ENCODE measurements at regions not wholly inside any gene's neighbourhood (a gene's known extent, or its start where the extent isn't known, plus 50 kb on each side); places are given as distances from the start of the nearest gene placed in this dataset.

DNA sequence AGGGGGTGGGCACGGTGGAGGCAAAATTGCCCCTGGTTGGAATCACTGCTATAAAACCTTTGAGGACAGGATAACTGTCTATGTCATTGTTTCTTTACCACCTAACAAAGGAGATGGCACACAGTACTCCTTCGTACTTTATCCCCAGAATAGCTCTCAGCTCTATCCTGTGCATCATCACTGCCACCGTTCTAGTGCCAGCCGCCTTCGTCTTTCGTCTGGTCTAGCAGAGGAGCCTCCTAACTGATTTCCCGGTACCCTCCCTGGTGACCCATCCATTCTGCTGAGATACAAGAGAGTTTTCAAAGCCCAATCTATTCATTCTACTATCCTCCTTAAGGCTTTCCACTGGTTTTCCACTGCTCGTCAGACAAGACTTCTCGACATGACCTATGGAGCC, 67.9 kb upstream of the PRICKLE2 start:
- ChIA-PET POLR2A (ENCODE audit: low non-redundant PET) (no interaction called here), CTCF (no interaction called here)
- H3K9me3 ChIP-seq (ENCODE audit: low read depth, low read length, poor library complexity, severe bottlenecking): no peaks in the 10 kb centered on the region
- no peak overlapping the region for H3K4me3 ChIP-seq (ENCODE audit: low read depth, low read length, poor library complexity, severe bottlenecking)
- no peak for TF ChIP-seq EZH2 (IDR thresholded peaks at IDR 0.05; ENCODE audit: borderline replicate concordance, low read depth, low read length, poor library complexity, severe bottlenecking)
- TF ChIP-seq, protein P1, sequence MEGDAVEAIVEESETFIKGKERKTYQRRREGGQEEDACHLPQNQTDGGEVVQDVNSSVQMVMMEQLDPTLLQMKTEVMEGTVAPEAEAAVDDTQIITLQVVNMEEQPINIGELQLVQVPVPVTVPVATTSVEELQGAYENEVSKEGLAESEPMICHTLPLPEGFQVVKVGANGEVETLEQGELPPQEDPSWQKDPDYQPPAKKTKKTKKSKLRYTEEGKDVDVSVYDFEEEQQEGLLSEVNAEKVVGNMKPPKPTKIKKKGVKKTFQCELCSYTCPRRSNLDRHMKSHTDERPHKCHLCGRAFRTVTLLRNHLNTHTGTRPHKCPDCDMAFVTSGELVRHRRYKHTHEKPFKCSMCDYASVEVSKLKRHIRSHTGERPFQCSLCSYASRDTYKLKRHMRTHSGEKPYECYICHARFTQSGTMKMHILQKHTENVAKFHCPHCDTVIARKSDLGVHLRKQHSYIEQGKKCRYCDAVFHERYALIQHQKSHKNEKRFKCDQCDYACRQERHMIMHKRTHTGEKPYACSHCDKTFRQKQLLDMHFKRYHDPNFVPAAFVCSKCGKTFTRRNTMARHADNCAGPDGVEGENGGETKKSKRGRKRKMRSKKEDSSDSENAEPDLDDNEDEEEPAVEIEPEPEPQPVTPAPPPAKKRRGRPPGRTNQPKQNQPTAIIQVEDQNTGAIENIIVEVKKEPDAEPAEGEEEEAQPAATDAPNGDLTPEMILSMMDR (conservative IDR thresholded peaks at IDR 0.05; ENCODE audit: low read depth, low read length): no peak
- H3K27ac ChIP-seq (ENCODE audit: low read depth, low read length, poor library complexity, severe bottlenecking): no peak overlapping the region
- no TSS peak for BruUV-seq (replicated peaks)
- intact Hi-C loops (cut with micrococcal nuclease; ENCODE audit: unreplicated experiment): no loop called here
- no peaks in the 10 kb centered on the region for H3K4me1 ChIP-seq (ENCODE audit: insufficient read depth, low read length, poor library complexity, severe bottlenecking)
- no peaks in the 10 kb centered on the region for H3K27me3 ChIP-seq (replicated peaks; ENCODE audit: insufficient read depth, low read depth, low read length, poor library complexity)
- no peaks in the 10 kb centered on the region for H3K36me3 ChIP-seq (ENCODE audit: insufficient read depth, low read length, poor library complexity, severe bottlenecking)
- no peak for DNase-seq (ENCODE audit: low spot score)

- no TSS peak for BruUV-seq (replicated peaks)
- no peaks in the 10 kb centered on the region for H3K27me3 ChIP-seq (replicated peaks; ENCODE audit: insufficient read depth, low read depth, low read length, poor library complexity)
- H3K4me3 ChIP-seq (ENCODE audit: low read depth, low read length, poor library complexity, severe bottlenecking): no peak overlapping the region
- no peak for DNase-seq (ENCODE audit: low spot score)
- no peaks in the 10 kb centered on the region for H3K36me3 ChIP-seq (ENCODE audit: insufficient read depth, low read length, poor library complexity, severe bottlenecking)
- no peak for TF ChIP-seq EZH2 (IDR thresholded peaks at IDR 0.05; ENCODE audit: borderline replicate concordance, low read depth, low read length, poor library complexity, severe bottlenecking)
- TF ChIP-seq, protein P1 (conservative IDR thresholded peaks at IDR 0.05; ENCODE audit: low read depth, low read length): no peak
- ChIA-PET POLR2A (ENCODE audit: low non-redundant PET) (no interaction called here), CTCF (no interaction called here)
- no peaks in the 10 kb centered on the region for H3K4me1 ChIP-seq (ENCODE audit: insufficient read depth, low read length, poor library complexity, severe bottlenecking)
- no peaks in the 10 kb centered on the region for H3K9me3 ChIP-seq (ENCODE audit: low read depth, low read length, poor library complexity, severe bottlenecking)
- H3K27ac ChIP-seq (ENCODE audit: low read depth, low read length, poor library complexity, severe bottlenecking): no peak overlapping the region
- intact Hi-C loops (cut with micrococcal nuclease; ENCODE audit: unreplicated experiment): no loop called here
Measured at GRCh38 chr3:64291956-64292355, 66.7 kb upstream of the PRICKLE2 start.

DNA sequence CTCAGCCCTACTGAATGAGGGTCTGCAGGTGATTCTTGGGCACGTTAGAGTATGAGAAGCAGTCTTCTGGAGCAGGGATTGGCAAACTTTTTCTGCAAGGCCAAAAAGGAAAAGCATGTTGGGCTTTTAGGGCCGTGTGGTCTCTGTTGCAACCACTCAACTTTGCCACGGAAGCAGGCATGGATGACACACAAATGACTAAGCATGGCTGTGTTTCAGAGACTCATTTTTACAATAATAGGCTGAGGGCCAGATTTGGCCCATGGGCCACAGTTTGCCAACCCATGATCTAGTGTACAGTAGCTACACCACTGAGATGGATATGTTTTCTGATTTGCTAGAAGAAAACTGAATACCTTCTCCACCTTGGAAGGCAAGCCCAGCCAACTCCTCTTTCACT, 66.1 kb upstream of the PRICKLE2 start:
- no peak for TF ChIP-seq EZH2 (IDR thresholded peaks at IDR 0.05; ENCODE audit: borderline replicate concordance, low read depth, low read length, poor library complexity, severe bottlenecking)
- TF ChIP-seq, protein P1 (conservative IDR thresholded peaks at IDR 0.05; ENCODE audit: low read depth, low read length): no peak
- Histone ChIP-seq H3K9me3 (ENCODE audit: low read depth, low read length, poor library complexity, severe bottlenecking) (no peaks in the 10 kb centered on the region), H3K4me1 (ENCODE audit: insufficient read depth, low read length, poor library complexity, severe bottlenecking) (no peaks in the 10 kb centered on the region), H3K4me3 (ENCODE audit: low read depth, low read length, poor library complexity, severe bottlenecking) (no peak overlapping the region), H3K27me3 (replicated peaks; ENCODE audit: insufficient read depth, low read depth, low read length, poor library complexity) (no peaks in the 10 kb centered on the region), H3K36me3 (ENCODE audit: insufficient read depth, low read length, poor library complexity, severe bottlenecking) (no peaks in the 10 kb centered on the region), H3K27ac (ENCODE audit: low read depth, low read length, poor library complexity, severe bottlenecking) (no peak overlapping the region)
- DNase-seq (ENCODE audit: low spot score): no peak
- BruUV-seq (replicated peaks): no TSS peak
- ChIA-PET CTCF (no interaction called here), POLR2A (ENCODE audit: low non-redundant PET) (no interaction called here)
- intact Hi-C loops (cut with micrococcal nuclease; ENCODE audit: unreplicated experiment): no loop called here

Data from A673 (cell line).